ENCODE measurements at regions not wholly inside any gene's neighbourhood (a gene's known extent, or its start where the extent isn't known, plus 50 kb on each side); places are given as distances from the start of the nearest gene placed in this dataset.

- no peak for TF ChIP-seq SUZ12 (IDR thresholded peaks at IDR 0.05; ENCODE audit: extremely low read depth, insufficient read depth, insufficient read length)
- no peak for TF ChIP-seq YY1 (IDR thresholded peaks at IDR 0.05; ENCODE audit: insufficient read depth, insufficient read length)
Observed at GRCh38 chrX:67044029-67044653, 405.3 kb upstream of the EDA2R start.
